Stimulated activated CD8-positive, alpha-beta memory T cell treated with anti-CD3 and anti-CD28 coated beads, Interleukin-4, amount 100 ng/mL, for 1 hour (primary cell): ENCODE measurements at regions not wholly inside any gene's neighbourhood (a gene's known extent, or its start where the extent isn't known, plus 50 kb on each side); places are given as distances from the start of the nearest gene placed in this dataset.
A peak's percentile ranks its signal among the peaks of the same experiment; 100 is the strongest.
"Not testable (repeated sequence)": the region's sequence is repeated elsewhere in the genome, so short reads cannot be mapped to it uniquely, and the experiment has no call there.

Source experiments
- DNase-seq, 2 donors: peaks; one replicate each; pipeline ENCODE4 v3.0.0-alpha.2; 2020; ENCODE audit warnings: low read depth in 2 of 2, low spot score in 1 of 2

DNA sequence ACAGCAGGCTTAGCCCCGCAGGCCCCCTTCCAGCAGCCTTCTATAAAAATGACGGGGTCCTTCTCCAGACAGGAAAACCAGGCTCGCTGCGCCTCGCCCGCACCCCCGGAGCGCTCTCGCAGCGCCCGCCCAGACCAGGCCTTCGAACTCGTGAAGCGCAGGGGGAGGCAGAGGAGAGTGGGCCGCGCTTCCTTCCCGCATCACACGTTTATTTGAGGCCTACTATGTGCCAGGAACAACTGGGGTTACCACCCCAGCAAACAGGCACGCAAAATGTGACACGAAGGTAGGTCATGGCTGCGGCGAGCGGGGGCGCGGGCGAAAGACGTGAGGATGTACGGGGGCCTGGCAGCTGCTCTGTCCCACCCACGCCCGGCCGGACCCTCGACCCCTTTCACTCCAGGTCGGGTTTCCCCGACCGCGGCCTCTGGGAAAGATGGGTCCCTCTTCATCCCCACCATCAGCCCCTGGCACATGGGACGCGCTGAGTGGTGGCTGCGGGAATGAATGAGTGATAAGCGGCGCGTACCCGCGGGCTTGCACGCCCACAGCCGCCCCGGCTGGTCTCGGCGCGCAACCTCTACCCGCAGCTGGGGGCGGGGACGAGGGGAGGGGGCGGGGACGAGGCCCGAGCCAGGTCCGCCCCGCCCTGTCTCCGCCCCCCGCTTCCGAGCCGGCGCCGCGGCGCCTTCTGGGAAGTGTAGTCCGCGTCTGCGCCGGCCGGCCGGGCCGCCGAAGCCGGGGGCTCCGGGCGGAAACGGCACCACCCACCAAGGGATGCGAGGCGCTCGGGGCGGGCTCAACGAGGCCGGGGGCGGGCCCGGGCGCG lies 59.1 kb downstream of the ZNF467 start:
- DNase-seq = peak; percentile 90 to 91

- DNase-seq = no peak
Measured at GRCh38 chr7:149713731-149714068, 59.7 kb downstream of the ZNF467 start.

DNA sequence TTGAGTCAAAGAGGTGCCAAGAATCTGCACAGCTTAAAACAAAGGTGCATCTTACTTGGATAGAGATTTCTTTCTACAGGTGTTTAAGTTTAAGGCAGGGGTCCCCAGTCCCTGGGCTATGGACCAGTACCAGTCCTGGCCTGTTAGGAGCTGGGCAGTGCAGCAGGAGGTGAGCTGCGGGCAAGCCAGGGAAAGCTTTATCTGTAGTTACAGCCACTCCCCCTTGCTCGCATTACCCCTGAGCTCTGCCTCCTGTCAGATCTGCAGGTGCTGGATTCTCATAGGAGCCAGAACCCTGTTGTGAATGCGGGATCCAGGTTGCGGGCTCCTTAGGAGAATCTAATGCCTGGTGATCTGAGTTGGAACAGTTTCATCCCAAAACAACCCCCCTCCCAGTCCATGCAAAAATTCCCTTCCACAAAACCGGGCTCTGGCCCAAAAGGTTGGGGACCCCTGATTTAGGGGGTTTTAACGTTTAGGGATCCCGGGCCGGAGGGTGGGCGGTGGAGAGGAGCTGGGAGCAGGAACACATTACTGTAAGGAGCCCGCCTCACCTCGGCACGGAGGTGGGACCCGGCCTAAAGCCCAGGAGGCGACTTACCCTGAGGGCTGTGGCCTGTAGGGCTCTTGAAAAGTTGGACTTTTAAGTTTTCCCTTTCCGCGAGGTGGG lies 60.2 kb downstream of the ZNF467 start:
- no peak for DNase-seq

DNA sequence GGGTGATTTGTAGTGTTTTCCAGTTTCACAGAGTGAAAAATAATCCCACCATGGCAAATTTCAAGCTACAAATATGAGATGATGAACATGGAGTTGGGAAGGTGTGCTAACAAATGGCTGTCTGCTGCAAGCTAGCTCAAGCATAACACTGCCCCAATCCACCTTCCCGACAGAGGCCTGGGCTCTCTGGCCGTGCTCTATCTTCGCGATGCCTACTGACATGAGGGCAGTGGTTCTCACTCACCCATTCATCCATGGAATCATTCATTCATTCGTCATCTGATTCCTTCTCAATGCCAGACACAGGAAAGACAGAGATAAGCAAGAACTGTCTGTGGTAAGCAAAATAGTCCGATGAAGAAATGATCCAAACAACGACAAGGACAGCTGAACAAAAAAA lies 65.4 kb downstream of the ZNF467 start:
- no peak for DNase-seq

DNA sequence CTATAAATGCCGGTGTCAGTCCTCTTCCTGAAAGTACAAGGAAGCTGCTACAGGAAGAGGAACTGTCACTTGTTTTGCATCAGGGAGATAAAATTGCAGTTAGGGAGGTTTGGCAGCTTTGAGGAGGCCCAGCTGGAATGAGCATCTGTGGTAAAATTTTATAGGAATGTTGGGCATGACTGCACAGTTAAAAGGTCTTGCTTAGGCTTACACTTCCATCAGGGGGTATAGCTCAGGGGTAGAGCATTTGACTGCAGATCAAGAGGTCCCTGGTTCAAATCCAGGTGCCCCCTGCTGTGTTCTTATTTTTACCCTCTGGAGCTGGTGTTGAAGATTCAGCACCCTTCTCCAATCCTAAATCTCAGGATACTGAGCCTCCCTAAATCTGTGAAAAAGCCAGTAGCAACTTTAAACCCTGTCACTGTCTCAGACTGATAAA lies 65.9 kb downstream of the ZNF467 start:
- no peak for DNase-seq

DNA sequence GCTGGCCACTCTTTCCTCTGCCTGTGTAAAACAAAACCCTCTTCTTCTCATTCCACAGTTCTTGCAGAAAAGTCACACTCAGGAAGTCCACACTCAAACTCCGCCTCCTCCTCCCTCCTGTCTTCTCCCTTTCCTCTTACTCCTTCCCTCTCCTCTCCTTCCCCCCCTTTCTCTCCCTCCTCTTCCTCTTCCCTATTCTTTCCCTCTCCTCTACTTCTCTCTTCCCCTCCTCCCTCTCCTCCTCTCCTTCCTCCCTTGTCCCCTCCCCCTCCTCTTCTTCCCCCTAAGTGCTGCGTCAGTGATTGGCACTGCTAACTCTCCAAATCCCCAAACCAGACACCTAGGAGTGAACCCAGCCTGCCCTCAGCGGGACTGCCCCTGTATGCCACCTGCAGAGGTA lies 67.0 kb downstream of the ZNF467 start:
- no peak for DNase-seq

DNA sequence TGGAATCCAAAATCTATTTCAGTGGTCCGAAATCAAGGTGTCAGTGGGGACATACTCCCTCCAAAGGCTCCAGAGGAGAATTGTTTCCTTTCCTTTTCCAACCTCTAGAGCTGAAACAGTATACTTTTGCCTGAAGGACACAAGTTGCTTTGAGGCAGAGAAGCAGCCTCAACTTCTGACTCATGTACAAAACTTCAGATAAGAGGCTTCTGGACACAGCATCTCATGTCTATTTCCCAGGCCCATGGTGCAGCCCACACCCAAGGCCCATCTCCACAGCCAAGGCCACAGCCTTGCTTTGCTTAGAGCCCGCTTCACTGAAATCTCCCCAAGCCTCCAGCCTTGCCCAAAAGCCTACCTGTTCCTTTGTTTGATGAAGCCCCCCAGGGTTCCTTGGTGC lies 68.9 kb downstream of the ZNF467 start:
- no peak for DNase-seq

GRCh38 chr7:149703044-149703650 lies 70.2 kb downstream of the ZNF467 start:
- DNase-seq = no peak

DNA sequence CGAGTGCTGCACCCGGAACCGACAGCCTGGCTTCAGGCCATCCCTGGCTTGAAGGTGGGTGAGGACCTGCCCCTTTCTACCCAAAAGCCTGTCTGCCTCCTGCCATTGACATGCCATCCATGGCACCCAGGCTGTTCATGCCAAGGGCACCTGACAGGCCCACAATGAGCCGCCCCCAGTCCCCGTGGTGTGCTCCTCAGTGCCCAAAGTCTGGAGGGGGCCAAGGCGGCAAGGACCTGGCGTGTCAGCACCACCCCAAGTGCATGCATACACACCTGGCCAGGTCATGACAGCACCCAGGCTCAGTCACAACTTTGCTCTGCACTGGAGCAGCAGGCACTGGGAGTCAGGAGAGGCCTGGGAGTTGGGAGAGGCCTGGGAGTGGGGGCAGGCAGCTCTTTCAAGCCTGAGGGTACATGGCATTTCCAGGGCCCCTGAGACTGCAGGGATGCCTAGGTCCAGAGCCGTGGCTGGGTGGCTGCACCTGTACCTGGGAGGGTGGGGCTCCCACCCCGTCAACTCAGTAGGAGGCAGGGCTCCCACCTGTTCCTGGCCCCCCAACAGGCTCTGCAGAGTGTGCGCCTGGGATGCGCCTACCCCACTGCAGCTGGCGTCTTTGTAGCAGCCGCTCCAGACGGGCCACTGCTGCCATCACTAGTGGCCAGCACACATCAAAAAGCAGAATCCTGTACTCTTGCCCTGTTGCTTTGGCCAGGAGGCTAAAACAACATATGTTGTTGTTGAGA lies 71.7 kb downstream of the ZNF467 start:
- no peak for DNase-seq

GRCh38 chr7:149697767-149698166 lies 75.6 kb downstream of the ZNF467 start:
- not testable (repeated sequence) for DNase-seq

- DNase-seq = no peak
Measured at GRCh38 chr7:149696280-149696679, 77.1 kb downstream of the ZNF467 start.

GRCh38 chr7:149692557-149692982 lies 80.8 kb downstream of the ZNF467 start:
- DNase-seq = no peak

DNA sequence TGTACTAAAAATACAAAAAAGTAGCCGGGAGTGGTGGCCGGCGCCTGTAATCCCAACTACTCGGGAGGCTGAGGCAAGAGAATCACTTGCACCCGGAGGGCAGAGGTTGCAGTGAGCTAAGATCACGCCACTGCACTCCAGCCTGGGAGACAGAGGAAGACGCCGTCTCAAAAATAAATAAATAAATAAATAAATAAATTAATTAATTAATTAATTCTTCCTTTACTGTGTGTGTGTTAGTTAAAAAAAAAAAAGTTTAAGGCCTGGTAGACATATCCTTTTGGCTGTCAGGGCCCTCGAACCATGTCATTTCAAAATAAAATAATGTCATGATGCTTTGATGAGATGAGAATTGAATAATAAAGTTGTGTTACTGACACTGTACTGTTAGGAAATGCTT lies 81.3 kb downstream of the ZNF467 start:
- DNase-seq = no peak

- no peak for DNase-seq
Measured at GRCh38 chr7:149690688-149691446, 82.5 kb downstream of the ZNF467 start.

DNA sequence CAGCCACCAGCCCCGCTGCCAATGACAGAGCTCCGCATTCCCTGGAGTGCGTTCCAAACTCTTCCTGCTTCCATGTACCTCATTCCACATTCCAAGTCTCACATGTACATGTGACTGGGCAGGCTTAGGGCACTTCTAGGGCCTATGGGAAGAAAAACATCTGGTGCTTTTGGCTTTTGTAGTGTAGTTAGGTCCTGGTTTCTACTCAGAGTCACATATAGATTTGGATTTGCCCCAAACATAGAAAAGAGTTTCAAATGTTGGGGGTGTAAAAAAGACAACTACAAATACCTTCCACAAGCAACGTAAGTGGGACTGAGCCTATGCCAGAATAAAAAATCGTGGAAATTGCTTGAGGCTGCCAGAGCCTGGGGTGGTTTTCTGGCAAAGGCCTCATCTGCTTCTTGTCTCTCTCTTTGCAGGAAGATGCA lies 84.1 kb downstream of the ZNF467 start:
- no peak for DNase-seq

GRCh38 chr7:149688836-149689235 lies 84.6 kb downstream of the ZNF467 start:
- DNase-seq = no peak

DNA sequence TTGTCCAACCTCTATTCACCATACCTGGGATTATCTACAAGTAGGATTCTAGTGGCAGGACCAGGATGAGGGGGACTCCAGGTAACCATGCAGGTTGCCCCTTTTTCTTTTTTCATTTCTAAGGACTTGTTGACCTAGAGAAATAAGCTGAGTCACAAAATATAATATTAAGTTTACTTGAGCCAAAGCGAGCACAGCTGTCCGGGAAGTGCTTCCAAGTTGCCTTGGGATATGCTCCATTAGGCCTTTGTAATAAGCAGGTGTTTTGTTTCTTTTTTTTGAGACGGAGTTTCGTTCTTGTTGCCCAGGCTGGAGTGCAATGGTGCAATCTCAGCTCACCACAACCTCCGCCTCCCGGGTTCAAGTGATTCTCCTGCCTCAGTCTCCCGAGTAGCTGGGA lies 85.6 kb downstream of the ZNF467 start:
- not testable (repeated sequence) for DNase-seq

DNA sequence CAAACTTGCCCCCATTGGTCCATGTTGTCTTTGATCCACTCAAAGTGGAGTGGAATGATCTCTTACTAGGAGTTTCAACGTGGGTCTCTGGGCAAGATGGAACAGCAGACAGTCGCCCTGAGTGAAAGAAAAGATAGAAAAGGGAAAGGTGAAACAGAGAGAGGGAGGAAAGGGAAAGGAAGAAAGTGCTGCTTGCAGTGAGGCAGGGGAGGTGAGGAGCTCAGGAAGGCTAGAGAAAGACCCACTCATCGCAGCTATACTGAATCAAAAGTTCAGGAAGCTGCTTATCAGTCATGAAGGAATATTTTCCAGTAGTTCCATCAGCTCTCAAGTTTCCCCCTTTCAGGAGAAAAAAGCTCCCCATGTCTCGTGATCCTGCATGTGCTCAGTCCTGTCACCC lies 86.9 kb downstream of the ZNF467 start:
- no peak for DNase-seq

- no peak for DNase-seq
Measured at GRCh38 chr7:149686011-149686410, 87.4 kb downstream of the ZNF467 start.

- DNase-seq = no peak
Measured at GRCh38 chr7:149685455-149685854, 87.9 kb downstream of the ZNF467 start.

DNA sequence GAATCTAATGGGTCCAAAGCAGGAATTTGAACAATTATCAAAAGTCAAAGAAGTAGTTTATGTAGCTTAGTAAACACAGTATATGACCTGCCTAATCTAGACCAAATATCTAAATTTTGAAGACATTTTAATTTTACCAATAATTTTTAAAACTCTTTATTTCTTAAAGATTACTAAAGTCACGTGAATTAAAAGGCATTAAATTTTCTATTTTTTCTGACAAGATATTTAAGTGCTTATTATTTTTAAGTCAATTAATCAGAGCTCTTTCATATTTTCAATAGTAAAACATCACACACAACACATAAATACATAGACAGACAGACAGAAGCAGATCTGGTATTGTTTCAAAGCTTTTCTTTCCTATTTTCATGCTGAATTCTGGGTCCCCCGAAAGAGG lies 89.5 kb downstream of the ZNF467 start:
- no peak for DNase-seq
